A549 (cell line): ENCODE measurements at regions not wholly inside any gene's neighbourhood (a gene's known extent, or its start where the extent isn't known, plus 50 kb on each side); places are given as distances from the start of the nearest gene placed in this dataset.

ENCODE experiments used
- ATAC-seq, 2 experiments: fragments of 200-7000 bp in 1 of 2; fragments of >200 bp in 1 of 2; cut with Nextera tagmentation in 1 of 2; cut with Tn5 transposase in 1 of 2; 3 replicates each; pipeline versions ENCODE4 v1.8.0 to v1.9.1; 2018 to 2020; ENCODE audit warnings: mild to moderate bottlenecking in 1 of 2, moderate library complexity in 1 of 2
- CTCF ChIA-PET: fragments of 300-600 bp; sonication (Branson Sonifier 250); formaldehyde crosslinking; extraction: SDS; loops from one replicate; lab custom pipeline; 2021; ENCODE audit warnings: antibody characterized with exemption, inconsistent platforms; lab: Yijun Ruan, JAX
- POLR2A ChIA-PET: fragments of 350-600 bp; formaldehyde crosslinking; extraction: SDS; loops from one replicate; lab custom pipeline; 2021; ENCODE audit warnings: antibody characterized with exemption, inconsistent platforms; lab: Yijun Ruan, JAX
- DNase-seq, 2 experiments: peaks; one replicate each; pipeline versions ENCODE4 v3.0.0 to v3.0.0-alpha.2; 2011 to 2016; ENCODE audit warnings: low read depth in 1 of 2, low spot score in 1 of 2
- FAIRE-seq: peaks from 2 replicates; lab custom pipeline; 2011; peaks lifted over from hg19 to GRCh38; lab: Jason Lieb, UNC
- H3K27ac ChIP-seq, 2 experiments: fragments of >200 bp; sonication (Bioruptor Twin); formaldehyde crosslinking; 3 replicates each; pipeline ENCODE4 v1.5.1; 2016 to 2017
- H3K4me1 ChIP-seq: fragments of >200 bp; sonication (Bioruptor Twin); formaldehyde crosslinking; 3 replicates; pipeline ENCODE4 v1.6.1; 2016
- H3K4me2 ChIP-seq: fragments of >200 bp; sonication (Bioruptor Twin); formaldehyde crosslinking; 3 replicates; pipeline ENCODE4 v1.6.1; 2016
- H3K4me3 ChIP-seq: fragments of >200 bp; sonication (Bioruptor Twin); formaldehyde crosslinking; 3 replicates; pipeline ENCODE4 v1.5.1; 2016
- H3K9me3 ChIP-seq: fragments of >200 bp; sonication (Bioruptor Twin); formaldehyde crosslinking; 3 replicates; pipeline ENCODE4 v1.6.1; 2016
- ATOH8 ChIP-seq: fragments of 250-450 bp; sonication (Bioruptor Pico); IDR thresholded peaks from 2 replicates; pipeline ENCODE4 v1.5.0; 2020; ENCODE audit warnings: low read depth, mild to moderate bottlenecking, moderate library complexity
- CHD2 ChIP-seq: fragments of 150-350 bp; IDR thresholded peaks from 2 replicates; pipeline ENCODE4 v1.6.1; 2014; ENCODE audit warnings: low read length; ENCODE audit not compliant: partially characterized antibody
- CHD4 ChIP-seq: fragments of 200-600 bp; sonication (generic); IDR thresholded peaks from 2 replicates; pipeline ENCODE4 v1.6.1; 2016; ENCODE audit warnings: antibody characterized with exemption, mild to moderate bottlenecking, borderline replicate concordance
- EHMT2 ChIP-seq: fragments of 200-600 bp; sonication (generic); IDR thresholded peaks from 2 replicates; pipeline ENCODE4 v1.6.1; 2016; ENCODE audit warnings: antibody characterized with exemption, low read depth, mild to moderate bottlenecking, moderate library complexity
- EP300 ChIP-seq, 2 experiments: fragments of >200 bp; sonication (Bioruptor Twin); formaldehyde crosslinking; IDR thresholded peaks; 2 replicates in 1 of 2; 3 replicates in 1 of 2; pipeline ENCODE4 v1.6.1; 2016 to 2017
- FOSB ChIP-seq: fragments of 250-450 bp; sonication (Bioruptor Pico); IDR thresholded peaks from 2 replicates; pipeline ENCODE4 v1.5.0; 2020; ENCODE audit warnings: mild to moderate bottlenecking, moderate library complexity
- FOSL2 ChIP-seq, 2 experiments: fragments of 450-650 bp in 1 of 2; fragments of >200 bp in 1 of 2; sonication (Bioruptor Twin) in 1 of 2; formaldehyde crosslinking; IDR thresholded peaks; 2 replicates each; pipeline versions ENCODE4 v1.5.0 to v1.6.1; 2016 to 2020; ENCODE audit warnings: mild to moderate bottlenecking in 1 of 2, moderate library complexity in 1 of 2
- HMGXB4 ChIP-seq: fragments of 250-450 bp; sonication (Bioruptor Pico); IDR thresholded peaks from 2 replicates; pipeline ENCODE4 v1.5.0; 2021; ENCODE audit warnings: mild to moderate bottlenecking, moderate library complexity, borderline replicate concordance
- HOXB13 ChIP-seq: fragments of 250-450 bp; sonication (Bioruptor Pico); IDR thresholded peaks from 2 replicates; pipeline ENCODE4 v1.5.0; 2020; ENCODE audit warnings: low read depth, mild to moderate bottlenecking, moderate library complexity
- JUN ChIP-seq, 2 experiments: fragments of >200 bp; sonication (Bioruptor Twin); formaldehyde crosslinking; IDR thresholded peaks; 2 replicates in 1 of 2; 3 replicates in 1 of 2; pipeline ENCODE4 v1.6.1; 2016 to 2017
- KDM1A ChIP-seq: fragments of 200-600 bp; sonication (generic); IDR thresholded peaks from 2 replicates; pipeline ENCODE4 v1.6.1; 2016; ENCODE audit warnings: low read depth, mild to moderate bottlenecking
- KDM5A ChIP-seq: fragments of 200-600 bp; sonication (generic); IDR thresholded peaks from 2 replicates; pipeline ENCODE4 v1.6.1; 2016; ENCODE audit warnings: antibody characterized with exemption, mild to moderate bottlenecking
- MAZ ChIP-seq: fragments of 150-350 bp; IDR thresholded peaks from 2 replicates; pipeline ENCODE4 v1.6.1; 2014; ENCODE audit warnings: antibody characterized with exemption, low read depth, low read length, borderline replicate concordance
- MYC ChIP-seq: IDR thresholded peaks from 2 replicates; pipeline ENCODE4 v1.6.1; 2012; ENCODE audit warnings: mild to moderate bottlenecking, inconsistent platforms, low read length, improper control_type of control experiment, borderline replicate concordance
- NPAS2 ChIP-seq: fragments of 250-450 bp; sonication (Bioruptor Pico); IDR thresholded peaks from 2 replicates; pipeline ENCODE4 v1.8.0; 2022; ENCODE audit warnings: mild to moderate bottlenecking, moderate library complexity, borderline replicate concordance
- NR3C1 ChIP-seq: fragments of >200 bp; sonication (Bioruptor Twin); formaldehyde crosslinking; IDR thresholded peaks from 3 replicates; pipeline ENCODE4 v1.6.1; 2017
- POLR2AphosphoS2 ChIP-seq: conservative IDR thresholded peaks from 2 replicates; pipeline ENCODE4 v1.6.1; 2012; ENCODE audit warnings: low read length, improper control_type of control experiment, inconsistent platforms
- RARB ChIP-seq: fragments of 250-450 bp; sonication (Bioruptor Pico); IDR thresholded peaks from 2 replicates; pipeline ENCODE4 v1.8.0; 2021; ENCODE audit warnings: mild to moderate bottlenecking, moderate library complexity
- RFX5 ChIP-seq: fragments of 450-650 bp; IDR thresholded peaks from 2 replicates; pipeline ENCODE4 v1.7.1; 2014; ENCODE audit warnings: antibody characterized with exemption, mild to moderate bottlenecking, moderate library complexity
- RNF2 ChIP-seq: fragments of 200-600 bp; sonication (generic); IDR thresholded peaks from 2 replicates; pipeline ENCODE4 v1.6.1; 2016; ENCODE audit warnings: low read depth, mild to moderate bottlenecking, antibody characterized with exemption, moderate library complexity, borderline replicate concordance
- TFCP2L1 ChIP-seq: fragments of 250-450 bp; sonication (Bioruptor Pico); IDR thresholded peaks from 2 replicates; pipeline ENCODE4 v1.5.0; 2021; ENCODE audit warnings: mild to moderate bottlenecking
- TP53 ChIP-seq: fragments of 250-450 bp; sonication (Bioruptor Pico); IDR thresholded peaks from 2 replicates; pipeline ENCODE4 v1.5.0; 2021; ENCODE audit warnings: mild to moderate bottlenecking, moderate library complexity
- ZC3H11A ChIP-seq: fragments of 450-650 bp; IDR thresholded peaks from 2 replicates; pipeline ENCODE4 v1.6.1; 2014; ENCODE audit warnings: antibody characterized with exemption, mild to moderate bottlenecking
- ZFP36 ChIP-seq: fragments of 450-650 bp; IDR thresholded peaks from 2 replicates; pipeline ENCODE4 v1.6.1; 2014; ENCODE audit warnings: borderline replicate concordance; ENCODE audit not compliant: partially characterized antibody
- ZSCAN20 ChIP-seq: fragments of 250-450 bp; sonication (Bioruptor Pico); IDR thresholded peaks from 2 replicates; pipeline ENCODE4 v1.8.0; 2022; ENCODE audit warnings: mild to moderate bottlenecking, moderate library complexity
- WGBS: methylation state at CpG from one replicate; pipeline ENCODE4 v1.1.6; 2017; ENCODE audit errors: missing lambda C conversion rate; 5-methylcytosine and 5-hydroxymethylcytosine counted together

- no peak overlapping the region for H3K4me3 ChIP-seq
- TF ChIP-seq HOXB13 (CRISPR knock-in tag) (no peak), NPAS2 (CRISPR knock-in tag) (no peak), NR3C1 (no peak), ZSCAN20 (CRISPR knock-in tag) (no peak), FOSL2 (IDR thresholded peaks at IDR 0.05) (no peak), FOSL2 (CRISPR knock-in tag; IDR thresholded peaks at IDR 0.05) (no peak), RNF2 (no peak), KDM1A (no peak), ZC3H11A (no peak), MYC (no peak), EP300 (IDR thresholded peaks at IDR 0.05) (no peak), CHD4 (no peak), EHMT2 (no peak), RFX5 (no peak), RARB (no peak), HMGXB4 (CRISPR knock-in tag) (no peak), TFCP2L1 (CRISPR knock-in tag) (no peak), ZFP36 (no peak), CHD2 (no peak), KDM5A (no peak)
- POLR2A ChIA-PET, result no interaction called here
- WGBS, result 36% methylated on average over 7 of the region's 8 CpGs
- H3K9me3 ChIP-seq, result no peaks in the 10 kb centered on the region
- no peak for ATAC-seq
- DNase-seq, result no peak
- H3K4me1 ChIP-seq, result no peaks in the 10 kb centered on the region
- H3K27ac ChIP-seq, result no peak overlapping the region
- CTCF ChIA-PET, result no interaction called here
- no peak for FAIRE-seq
- H3K4me2 ChIP-seq, result no peak overlapping the region
Observed at GRCh38 chr16:55039931-55040330, 109.3 kb downstream of the IRX5 start.

- no peak overlapping the region for H3K4me2 ChIP-seq
- CTCF ChIA-PET, result no interaction called here
- no peaks in the 10 kb centered on the region for H3K4me1 ChIP-seq
- no peak for TF ChIP-seq FOSB
- no peak for TF ChIP-seq JUN (IDR thresholded peaks at IDR 0.05)
- no peak for TF ChIP-seq ATOH8
- no peak for TF ChIP-seq TP53 (CRISPR knock-in tag)
- TF ChIP-seq FOSL2 (IDR thresholded peaks at IDR 0.05), result no peak
- TF ChIP-seq FOSL2 (CRISPR knock-in tag; IDR thresholded peaks at IDR 0.05), result no peak
- no peak for TF ChIP-seq ZFP36
- TF ChIP-seq POLR2AphosphoS2, result no peak
- no peak for TF ChIP-seq CHD2
- TF ChIP-seq TFCP2L1 (CRISPR knock-in tag), result no peak
- no peak for TF ChIP-seq MAZ
- DNase-seq, result no peak
- no peaks in the 10 kb centered on the region for H3K9me3 ChIP-seq
- FAIRE-seq, result no peak
- H3K4me3 ChIP-seq, result no peak overlapping the region
- 63% methylated on average over 14 of the region's 19 CpGs for WGBS
- ATAC-seq, result no peak
- POLR2A ChIA-PET, result no interaction called here
- no peak overlapping the region for H3K27ac ChIP-seq
Observed at GRCh38 chr16:55040366-55041086, 109.9 kb downstream of the IRX5 start.
